Heart right ventricle (tissue), 16 donors: ENCODE measurements at regions not wholly inside any gene's neighbourhood (a gene's known extent, or its start where the extent isn't known, plus 50 kb on each side); places are given as distances from the start of the nearest gene placed in this dataset.

ENCODE experiments used
- ATAC-seq, 8 donors: fragments of 200-7000 bp; cut with Tn5 transposase; one replicate each; pipeline ENCODE4 v1.9.1; 2020; ENCODE audit warnings: mild to moderate bottlenecking in 8 of 8, moderate library complexity in 8 of 8, moderate number of reproducible peaks in 1 of 8
- DNase-seq, 2 donors: peaks; one replicate each; pipeline ENCODE4 v3.0.0-alpha.2; 2020
- H3K27ac ChIP-seq, 10 donors: fragments of 200-600 bp; sonication (generic) in 2 of 10; one replicate each; pipeline versions ENCODE4 v1.5.0 to v1.8.0; 2020 to 2022; ENCODE audit warnings: mild to moderate bottlenecking in 3 of 10
- H3K27me3 ChIP-seq, 7 donors: fragments of 200-600 bp; one replicate each; pipeline ENCODE4 v1.8.0; 2021 to 2022; ENCODE audit warnings: mild to moderate bottlenecking in 2 of 7
- H3K36me3 ChIP-seq, 9 donors: fragments of 200-600 bp; sonication (generic) in 1 of 9; one replicate each; pipeline versions ENCODE4 v1.5.0 to v1.8.0; 2020 to 2022; ENCODE audit warnings: mild to moderate bottlenecking in 2 of 9
- H3K4me1 ChIP-seq, 9 donors: fragments of 200-600 bp; sonication (generic) in 1 of 9; one replicate each; pipeline versions ENCODE4 v1.5.0 to v1.8.0; 2020 to 2022; ENCODE audit warnings: mild to moderate bottlenecking in 4 of 9
- H3K4me3 ChIP-seq, 10 donors: fragments of 200-600 bp; sonication (generic) in 2 of 10; one replicate each; pipeline versions ENCODE4 v1.5.0 to v1.8.0; 2020 to 2022; ENCODE audit warnings: mild to moderate bottlenecking in 7 of 10, moderate library complexity in 2 of 10
- H3K9me3 ChIP-seq, 11 donors: fragments of 200-600 bp in 10 of 11; sonication (generic) in 2 of 11; one replicate each; pipeline versions ENCODE4 v1.5.0 to v1.8.0; 2013 to 2022; ENCODE audit warnings: mild to moderate bottlenecking in 2 of 11, control low read depth in 1 of 11, moderate library complexity in 1 of 11
- CTCF ChIP-seq, 9 donors: fragments of 200-600 bp; sonication (generic) in 2 of 9; IDR thresholded peaks; one replicate each; pipeline versions ENCODE4 v1.5.0 to v1.8.0; 2021 to 2022; ENCODE audit warnings: antibody characterized with exemption in 9 of 9, mild to moderate bottlenecking in 5 of 9, moderate library complexity in 1 of 9
- WGBS, 2 donors: extraction: QIAGEN DNeasy Blood & Tissue Kit; methylation state at CpG; one replicate each; pipeline ENCODE4 v1.1.7; 2013; ENCODE audit warnings: inconsistent platforms in 1 of 2; 5-methylcytosine and 5-hydroxymethylcytosine counted together
- intact Hi-C, 10 donors: fragments of 100-400 bp; cut with DNase I; formaldehyde crosslinking; loops; one replicate each; pipeline versions ENCODE4 v1.11.1 to v1.14.2; 2022
- donor health status: Arrhythmogenic right ventricular cardiomyopathy.
- donor health status: ischemic (EF 13 %, LVEDD 7.1; RV severe dilation, severe dysfunction).
- donor health status: healthy with polysubstance abuse.
- donor health status: DM: no; HTN: yes; CAD: no.
- donor health status: DM: no; HTN: no; CAD: no.
- donor health status: ischemic (EF 25% LVEDD 6.9; RV normal size, moderate dysfunction).
- donor health status: ischemic (EF 25% LVEDD 5.7; RV mildly dilated, moderate dysfunction).
- donor health status: healthy.
- donor health status: DM: yes; HTN: yes; CAD: no.
- donor health status: Ischemic cardiomyopathy.
- donor health status: ischemic (EF 35%, LVEDD 5.7; RV mildly dilated, moderate dysfunction).
- donor health status: nonischemic (EF 11% LVEDD 7.7; RV severe dilation, severe dysfunction).
- donor health status: DM: yes; HTN: yes; CAD: no.
- donor health status: PGD.
- donor health status: ischemic (EF 29% LVEDD 5.4; RV normal size, mild dysfunction).
- donor health status: nonischemic (EF 23%, LVEDD 6.1; RV moderate dilation, normal function).

- Histone ChIP-seq H3K27me3 (peaks cover 0 to 11% (median 0%) of the 10 kb centered on the region in 7 donors), H3K4me3 (no peak overlapping the region), H3K4me1 (no peaks in the 10 kb centered on the region), H3K36me3 (no peaks in the 10 kb centered on the region), H3K27ac (no peak overlapping the region), H3K9me3 (peaks cover 0 to 13% (median 0%) of the 10 kb centered on the region in 11 donors)
- ATAC-seq (no peak), DNase-seq (no peak)
- 35 to 46% methylated on average over 1 of the region's 1 CpG for WGBS, 2 donors
- intact Hi-C loops, result no loop called here
- TF ChIP-seq CTCF (IDR thresholded peaks at IDR 0.05), result no peak
Measured at GRCh38 chr18:33817096-33817495, 239.1 kb downstream of the ASXL3 start.

GRCh38 chr18:33814546-33814945 is 236.5 kb downstream of the ASXL3 start:
- H3K27ac ChIP-seq, result no peak overlapping the region
- no peak for TF ChIP-seq CTCF (IDR thresholded peaks at IDR 0.05)
- peaks cover 0 to 8% (median 0%) of the 10 kb centered on the region in 7 donors for H3K27me3 ChIP-seq
- H3K4me1 ChIP-seq, result no peaks in the 10 kb centered on the region
- DNase-seq (no peak), ATAC-seq (no peak)
- intact Hi-C loops, result no loop called here
- no peak overlapping the region for H3K4me3 ChIP-seq
- H3K9me3 ChIP-seq, result peaks cover 0 to 11% (median 0%) of the 10 kb centered on the region in 11 donors
- no peaks in the 10 kb centered on the region for H3K36me3 ChIP-seq

- intact Hi-C loops, result no loop called here
Measured at GRCh38 chr18:33812186-33812585, 234.2 kb downstream of the ASXL3 start.

GRCh38 chr18:33805592-33805991 is 227.6 kb downstream of the ASXL3 start:
- intact Hi-C loops, result no loop called here

More at GRCh38 chr18:33812186-33812585, 234.2 kb downstream of the ASXL3 start:
- no peaks in the 10 kb centered on the region for H3K27me3 ChIP-seq
- no peak overlapping the region for H3K27ac ChIP-seq
- no peaks in the 10 kb centered on the region for H3K36me3 ChIP-seq
- no peak for TF ChIP-seq CTCF (IDR thresholded peaks at IDR 0.05)
- no peaks in the 10 kb centered on the region for H3K4me1 ChIP-seq
- no peak for DNase-seq
- H3K9me3 ChIP-seq, result peaks cover 0 to 3% (median 0%) of the 10 kb centered on the region in 11 donors
- no peak overlapping the region for H3K4me3 ChIP-seq
- no peak for ATAC-seq
- 91 to 93% methylated on average over 2 of the region's 2 CpGs for WGBS, 2 donors

More at GRCh38 chr18:33805592-33805991, 227.6 kb downstream of the ASXL3 start:
- Histone ChIP-seq H3K4me1 (no peaks in the 10 kb centered on the region), H3K36me3 (no peaks in the 10 kb centered on the region), H3K9me3 (no peaks in the 10 kb centered on the region), H3K27me3 (no peaks in the 10 kb centered on the region), H3K4me3 (no peak overlapping the region), H3K27ac (no peak overlapping the region)
- TF ChIP-seq CTCF (IDR thresholded peaks at IDR 0.05), result no peak
- ATAC-seq (no peak), DNase-seq (no peak)
- WGBS, 2 donors, result 64 to 82% methylated on average over 4 of the region's 4 CpGs
